Nephron (organoid): ENCODE measurements at regions not wholly inside any gene's neighbourhood (a gene's known extent, or its start where the extent isn't known, plus 50 kb on each side); places are given as distances from the start of the nearest gene placed in this dataset.

Source experiments
- H3K27ac Mint-ChIP-seq, 3 experiments: 2 replicates each; pipeline ENCODE4 v1.8.0; 2020; ENCODE audit warnings: mixed read lengths in 3 of 3, mild to moderate bottlenecking in 2 of 3, moderate library complexity in 1 of 3
- H3K27me3 Mint-ChIP-seq: 2 replicates; pipeline ENCODE4 v1.8.0; 2021; ENCODE audit warnings: low read depth, mild to moderate bottlenecking, moderate library complexity, mixed read lengths
- H3K36me3 Mint-ChIP-seq: 2 replicates; pipeline ENCODE4 v1.8.0; 2020; ENCODE audit warnings: low read depth, mixed read lengths
- H3K4me1 Mint-ChIP-seq: 2 replicates; pipeline ENCODE4 v1.8.0; 2020; ENCODE audit warnings: mixed read lengths
- H3K4me3 Mint-ChIP-seq, 3 experiments: 2 replicates each; pipeline ENCODE4 v1.8.0; 2020; ENCODE audit warnings: mild to moderate bottlenecking in 3 of 3, mixed read lengths in 3 of 3, moderate library complexity in 2 of 3
- H3K9me3 Mint-ChIP-seq: 2 replicates; pipeline ENCODE4 v1.8.0; 2020; ENCODE audit warnings: mixed read lengths
- TF ChIP-seq, protein P1 (sequence below), 3 experiments: fragments of 200-600 bp; sonication (generic); IDR thresholded peaks; one replicate each; pipeline ENCODE4 v1.5.0; 2021; ENCODE audit warnings: antibody characterized with exemption in 3 of 3; ENCODE audit not compliant: unreplicated experiment in 3 of 3

GRCh38 chr9:116088396-116088795, 65.2 kb upstream of the PAPPA start:
- H3K4me1 Mint-ChIP-seq, result no peaks in the 10 kb centered on the region
- no peaks in the 10 kb centered on the region for H3K9me3 Mint-ChIP-seq
- TF ChIP-seq, protein P1, sequence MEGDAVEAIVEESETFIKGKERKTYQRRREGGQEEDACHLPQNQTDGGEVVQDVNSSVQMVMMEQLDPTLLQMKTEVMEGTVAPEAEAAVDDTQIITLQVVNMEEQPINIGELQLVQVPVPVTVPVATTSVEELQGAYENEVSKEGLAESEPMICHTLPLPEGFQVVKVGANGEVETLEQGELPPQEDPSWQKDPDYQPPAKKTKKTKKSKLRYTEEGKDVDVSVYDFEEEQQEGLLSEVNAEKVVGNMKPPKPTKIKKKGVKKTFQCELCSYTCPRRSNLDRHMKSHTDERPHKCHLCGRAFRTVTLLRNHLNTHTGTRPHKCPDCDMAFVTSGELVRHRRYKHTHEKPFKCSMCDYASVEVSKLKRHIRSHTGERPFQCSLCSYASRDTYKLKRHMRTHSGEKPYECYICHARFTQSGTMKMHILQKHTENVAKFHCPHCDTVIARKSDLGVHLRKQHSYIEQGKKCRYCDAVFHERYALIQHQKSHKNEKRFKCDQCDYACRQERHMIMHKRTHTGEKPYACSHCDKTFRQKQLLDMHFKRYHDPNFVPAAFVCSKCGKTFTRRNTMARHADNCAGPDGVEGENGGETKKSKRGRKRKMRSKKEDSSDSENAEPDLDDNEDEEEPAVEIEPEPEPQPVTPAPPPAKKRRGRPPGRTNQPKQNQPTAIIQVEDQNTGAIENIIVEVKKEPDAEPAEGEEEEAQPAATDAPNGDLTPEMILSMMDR (IDR thresholded peaks at IDR 0.05; ENCODE audit: unreplicated experiment in 3 of 3), result no peak
- H3K4me3 Mint-ChIP-seq, result no peak overlapping the region
- no peaks in the 10 kb centered on the region for H3K36me3 Mint-ChIP-seq
- H3K27me3 Mint-ChIP-seq, result no peaks in the 10 kb centered on the region
- no peak overlapping the region for H3K27ac Mint-ChIP-seq

- no peaks in the 10 kb centered on the region for H3K4me1 Mint-ChIP-seq
- no peaks in the 10 kb centered on the region for H3K9me3 Mint-ChIP-seq
- no peak overlapping the region for H3K4me3 Mint-ChIP-seq
- no peak overlapping the region for H3K27ac Mint-ChIP-seq
- H3K36me3 Mint-ChIP-seq, result no peaks in the 10 kb centered on the region
- H3K27me3 Mint-ChIP-seq, result no peaks in the 10 kb centered on the region
- TF ChIP-seq, protein P1 (IDR thresholded peaks at IDR 0.05; ENCODE audit: unreplicated experiment in 3 of 3), result no peak
Observed at GRCh38 chr9:116090030-116090770, 63.4 kb upstream of the PAPPA start.

DNA sequence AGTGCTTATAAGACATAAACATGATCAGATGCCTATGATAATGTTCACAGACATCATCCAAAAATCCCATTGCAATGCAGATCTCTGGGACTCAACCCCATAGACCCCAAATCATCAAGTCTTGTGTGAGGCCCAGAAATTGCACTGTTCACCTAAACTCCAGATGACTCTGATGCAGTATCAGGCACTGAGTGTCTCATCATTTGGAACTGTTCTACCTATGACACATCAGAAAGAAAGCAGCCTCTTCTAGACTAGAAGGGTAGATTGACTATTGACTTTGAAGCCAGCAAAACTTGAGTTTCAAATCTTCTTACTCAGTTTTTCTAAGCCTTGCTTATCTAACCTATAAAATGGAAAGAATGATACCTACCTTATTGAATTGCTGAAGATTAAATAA, 58.7 kb upstream of the PAPPA start:
- no peaks in the 10 kb centered on the region for H3K4me1 Mint-ChIP-seq
- no peak overlapping the region for H3K4me3 Mint-ChIP-seq
- H3K27me3 Mint-ChIP-seq, result no peaks in the 10 kb centered on the region
- H3K9me3 Mint-ChIP-seq, result peaks cover 5% of the 10 kb centered on the region
- no peak overlapping the region for H3K27ac Mint-ChIP-seq
- TF ChIP-seq, protein P1 (IDR thresholded peaks at IDR 0.05; ENCODE audit: unreplicated experiment in 3 of 3), result no peak
- no peaks in the 10 kb centered on the region for H3K36me3 Mint-ChIP-seq

- Mint-ChIP-seq H3K9me3 (peaks cover 5% of the 10 kb centered on the region), H3K36me3 (no peaks in the 10 kb centered on the region), H3K27ac (no peak overlapping the region), H3K27me3 (no peaks in the 10 kb centered on the region), H3K4me3 (no peak overlapping the region), H3K4me1 (no peaks in the 10 kb centered on the region)
- TF ChIP-seq, protein P1 (IDR thresholded peaks at IDR 0.05; ENCODE audit: unreplicated experiment in 3 of 3), result no peak
Observed at GRCh38 chr9:116095403-116095802, 58.2 kb upstream of the PAPPA start.

- Mint-ChIP-seq H3K4me1 (no peaks in the 10 kb centered on the region), H3K36me3 (no peaks in the 10 kb centered on the region)
- TF ChIP-seq, protein P1 (IDR thresholded peaks at IDR 0.05; ENCODE audit: unreplicated experiment in 3 of 3), result no peak
Observed at GRCh38 chr9:116096046-116096445, 57.5 kb upstream of the PAPPA start.

DNA sequence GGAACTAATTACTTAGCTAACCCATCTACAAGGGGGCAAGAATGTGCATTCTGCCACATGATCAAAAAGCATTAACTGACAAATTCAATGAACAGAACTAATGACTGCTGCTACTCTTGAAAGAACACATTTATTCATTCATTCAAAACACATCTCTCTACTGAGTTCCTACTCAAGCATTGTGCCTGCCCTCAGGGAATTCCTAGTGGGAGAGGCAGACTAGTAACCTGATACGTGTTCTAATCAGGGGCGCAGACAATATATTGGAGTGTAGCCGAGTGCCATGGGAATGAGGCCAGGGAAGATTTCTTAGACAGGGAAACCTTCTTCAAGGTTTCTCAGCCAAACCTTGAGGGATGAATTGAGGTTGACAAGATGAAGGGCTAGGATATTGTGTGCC, 56.7 kb upstream of the PAPPA start:
- H3K4me1 Mint-ChIP-seq, result no peaks in the 10 kb centered on the region
- H3K27me3 Mint-ChIP-seq, result no peaks in the 10 kb centered on the region
- H3K27ac Mint-ChIP-seq, result no peak overlapping the region
- H3K36me3 Mint-ChIP-seq, result no peaks in the 10 kb centered on the region
- no peak overlapping the region for H3K4me3 Mint-ChIP-seq
- TF ChIP-seq, protein P1 (IDR thresholded peaks at IDR 0.05; ENCODE audit: unreplicated experiment in 3 of 3), result no peak
- peaks cover 5% of the 10 kb centered on the region for H3K9me3 Mint-ChIP-seq

More at GRCh38 chr9:116096046-116096445, 57.5 kb upstream of the PAPPA start:
- no peak overlapping the region for H3K27ac Mint-ChIP-seq
- peaks cover 5% of the 10 kb centered on the region for H3K9me3 Mint-ChIP-seq
- H3K4me3 Mint-ChIP-seq, result no peak overlapping the region
- H3K27me3 Mint-ChIP-seq, result no peaks in the 10 kb centered on the region
